ENCODE measurements at regions not wholly inside any gene's neighbourhood (a gene's known extent, or its start where the extent isn't known, plus 50 kb on each side); places are given as distances from the start of the nearest gene placed in this dataset.

GRCh38 chr11:23995891-23996290 lies 501.0 kb upstream of the LUZP2 start:
- Mint-ChIP-seq H3K27ac (no peak overlapping the region), H3K9me3 (peaks cover 7% of the 10 kb centered on the region), H3K27me3 (no peaks in the 10 kb centered on the region), H3K36me3 (no peaks in the 10 kb centered on the region), H3K4me3 (no peak overlapping the region), H3K4me1 (no peaks in the 10 kb centered on the region)

DNA sequence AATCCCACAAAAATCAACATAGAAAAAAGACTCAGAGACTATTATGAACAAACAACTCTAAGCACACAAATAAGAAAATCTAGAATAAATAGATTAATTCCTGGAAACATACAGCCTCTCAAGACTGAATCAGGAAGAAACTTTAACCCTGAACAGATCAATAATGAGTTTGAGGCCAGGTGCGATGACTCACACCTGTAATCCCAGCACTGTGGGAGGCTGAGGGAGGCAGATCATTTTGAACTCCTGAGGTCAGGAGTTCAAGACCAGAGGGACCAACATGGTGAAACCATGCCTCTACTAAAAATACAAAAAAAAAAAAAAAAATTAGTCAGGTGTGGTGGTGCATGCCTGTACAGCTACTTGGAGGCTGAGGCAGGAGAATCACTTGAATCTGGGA lies 499.5 kb upstream of the LUZP2 start:
- no peak overlapping the region for H3K27ac Mint-ChIP-seq
- H3K9me3 Mint-ChIP-seq: peaks cover 7% of the 10 kb centered on the region
- H3K27me3 Mint-ChIP-seq: no peaks in the 10 kb centered on the region
- H3K4me3 Mint-ChIP-seq: no peak overlapping the region
- H3K4me1 Mint-ChIP-seq: no peaks in the 10 kb centered on the region
- H3K36me3 Mint-ChIP-seq: no peaks in the 10 kb centered on the region

DNA sequence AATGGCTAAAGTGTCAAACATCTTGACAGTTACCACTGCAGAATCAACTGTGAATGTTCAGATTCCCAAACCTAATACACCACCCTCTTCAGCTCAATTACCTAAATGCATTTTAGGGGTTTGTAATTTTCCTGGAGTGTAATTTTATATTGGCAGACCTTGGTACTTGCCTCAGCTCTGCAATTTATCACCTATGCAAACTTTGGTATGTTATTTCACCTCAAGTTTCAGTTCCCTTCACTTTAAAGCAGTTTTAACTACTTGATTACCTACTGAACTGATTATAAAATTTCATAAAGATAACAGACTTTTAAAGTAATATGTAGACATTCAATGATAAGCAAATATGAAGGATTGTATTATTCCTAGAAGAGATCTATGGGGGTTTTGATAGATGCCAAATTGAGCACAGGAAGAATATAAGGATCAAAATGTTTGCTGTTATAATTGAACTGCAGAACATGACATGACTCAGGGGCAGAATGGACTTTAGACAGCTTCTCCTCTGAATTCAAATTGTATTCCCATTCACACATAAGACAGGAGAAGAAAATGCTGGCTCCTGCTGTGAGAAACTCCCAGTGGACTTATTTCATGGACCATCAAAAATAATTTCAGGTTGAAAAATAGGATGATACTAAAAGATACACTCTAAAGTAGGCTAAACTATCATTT lies 491.5 kb upstream of the LUZP2 start:
- no peaks in the 10 kb centered on the region for H3K27me3 Mint-ChIP-seq
- no peak overlapping the region for H3K27ac Mint-ChIP-seq
- H3K9me3 Mint-ChIP-seq: peaks cover 11% of the 10 kb centered on the region

GRCh38 chr11:24043842-24044241 lies 453.0 kb upstream of the LUZP2 start:
- H3K27ac Mint-ChIP-seq: no peak overlapping the region
- no peaks in the 10 kb centered on the region for H3K27me3 Mint-ChIP-seq
- no peaks in the 10 kb centered on the region for H3K4me1 Mint-ChIP-seq
- H3K36me3 Mint-ChIP-seq: peaks cover 3% of the 10 kb centered on the region
- peaks cover 22% of the 10 kb centered on the region for H3K9me3 Mint-ChIP-seq
- no peak overlapping the region for H3K4me3 Mint-ChIP-seq

More for the DNA sequence above, 491.5 kb upstream of the LUZP2 start:
- Mint-ChIP-seq H3K4me1 (no peaks in the 10 kb centered on the region), H3K4me3 (no peak overlapping the region), H3K36me3 (no peaks in the 10 kb centered on the region)

- no peaks in the 10 kb centered on the region for H3K4me1 Mint-ChIP-seq
- no peak overlapping the region for H3K27ac Mint-ChIP-seq
- H3K4me3 Mint-ChIP-seq: no peak overlapping the region
- H3K27me3 Mint-ChIP-seq: no peaks in the 10 kb centered on the region
- peaks cover 22% of the 10 kb centered on the region for H3K9me3 Mint-ChIP-seq
- peaks cover 3% of the 10 kb centered on the region for H3K36me3 Mint-ChIP-seq
These were observed 450.1 kb upstream of the LUZP2 start for GRCh38 chr11:24046731-24047130.

DNA sequence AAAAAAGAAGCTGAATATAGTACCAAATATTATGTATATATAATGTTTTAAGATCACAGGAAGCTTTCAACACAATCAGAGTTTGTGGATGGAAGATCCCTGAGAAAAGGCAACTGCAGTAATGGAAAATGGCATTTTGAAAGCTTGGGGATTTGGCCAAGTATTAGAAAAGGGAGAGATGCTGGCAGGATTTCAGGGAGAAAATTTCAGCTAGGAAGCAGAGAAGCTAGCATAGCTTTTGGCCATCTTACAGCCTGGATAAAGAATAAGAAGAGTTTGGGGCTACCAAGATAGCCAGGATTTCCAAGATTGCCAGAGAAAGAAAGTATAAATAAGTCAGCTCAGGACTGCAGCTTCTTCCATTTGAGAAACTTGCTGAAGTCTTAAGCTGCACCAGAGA lies 440.8 kb upstream of the LUZP2 start:
- H3K36me3 Mint-ChIP-seq: no peaks in the 10 kb centered on the region
- H3K27me3 Mint-ChIP-seq: no peaks in the 10 kb centered on the region
- no peaks in the 10 kb centered on the region for H3K4me1 Mint-ChIP-seq
- H3K9me3 Mint-ChIP-seq: no peaks in the 10 kb centered on the region
- no peak overlapping the region for H3K4me3 Mint-ChIP-seq
- H3K27ac Mint-ChIP-seq: no peak overlapping the region

DNA sequence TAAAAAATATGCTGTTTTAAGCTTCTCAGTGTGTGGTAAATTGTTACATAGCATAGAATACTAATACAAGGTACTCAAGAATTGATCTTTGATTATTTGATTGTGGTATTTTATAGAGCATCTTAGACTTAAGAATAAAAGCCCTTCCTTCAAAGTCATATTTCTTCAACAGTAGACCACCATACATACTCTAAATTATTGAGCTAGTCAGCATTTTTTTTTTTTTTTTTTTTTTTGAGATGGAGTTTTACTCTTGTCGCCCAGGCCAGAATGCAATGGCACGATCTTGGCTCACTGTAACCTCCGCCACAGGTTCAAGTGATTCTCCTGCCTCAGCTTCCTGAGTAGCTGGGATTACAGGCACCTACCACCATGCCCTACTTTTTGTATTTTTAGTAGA lies 436.7 kb upstream of the LUZP2 start:
- Mint-ChIP-seq H3K9me3 (no peaks in the 10 kb centered on the region), H3K4me3 (no peak overlapping the region), H3K27me3 (no peaks in the 10 kb centered on the region), H3K27ac (no peak overlapping the region), H3K4me1 (no peaks in the 10 kb centered on the region), H3K36me3 (no peaks in the 10 kb centered on the region)

GRCh38 chr11:24064309-24064903 lies 432.4 kb upstream of the LUZP2 start:
- H3K9me3 Mint-ChIP-seq: no peaks in the 10 kb centered on the region
- H3K4me1 Mint-ChIP-seq: no peaks in the 10 kb centered on the region
- H3K4me3 Mint-ChIP-seq: no peak overlapping the region
- H3K27me3 Mint-ChIP-seq: no peaks in the 10 kb centered on the region
- H3K36me3 Mint-ChIP-seq: no peaks in the 10 kb centered on the region
- no peak overlapping the region for H3K27ac Mint-ChIP-seq

DNA sequence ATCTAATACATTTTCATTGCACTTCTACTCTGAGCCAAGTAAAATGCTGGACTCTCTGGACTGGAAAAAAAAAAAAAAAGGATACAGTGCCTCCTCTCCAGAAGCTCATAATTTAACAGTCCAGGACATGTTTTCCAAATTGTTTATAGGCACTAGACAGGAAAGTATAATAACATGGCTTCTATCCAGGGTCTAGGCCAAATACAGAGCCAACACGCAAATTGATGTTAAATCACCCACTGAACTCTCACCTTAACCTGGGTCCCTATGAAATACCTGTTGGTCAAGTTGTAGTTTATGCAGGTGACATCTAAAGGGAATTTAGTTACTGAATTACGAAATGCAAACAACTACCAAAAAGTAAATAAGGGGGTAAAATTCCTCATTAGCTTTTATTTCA lies 428.7 kb upstream of the LUZP2 start:
- Mint-ChIP-seq H3K27ac (no peak overlapping the region), H3K4me1 (no peaks in the 10 kb centered on the region), H3K4me3 (no peak overlapping the region), H3K9me3 (no peaks in the 10 kb centered on the region), H3K27me3 (no peaks in the 10 kb centered on the region), H3K36me3 (no peaks in the 10 kb centered on the region)

- Mint-ChIP-seq H3K9me3 (no peaks in the 10 kb centered on the region), H3K27me3 (no peaks in the 10 kb centered on the region), H3K27ac (no peak overlapping the region)
These were observed 426.4 kb upstream of the LUZP2 start for GRCh38 chr11:24070435-24070834.

DNA sequence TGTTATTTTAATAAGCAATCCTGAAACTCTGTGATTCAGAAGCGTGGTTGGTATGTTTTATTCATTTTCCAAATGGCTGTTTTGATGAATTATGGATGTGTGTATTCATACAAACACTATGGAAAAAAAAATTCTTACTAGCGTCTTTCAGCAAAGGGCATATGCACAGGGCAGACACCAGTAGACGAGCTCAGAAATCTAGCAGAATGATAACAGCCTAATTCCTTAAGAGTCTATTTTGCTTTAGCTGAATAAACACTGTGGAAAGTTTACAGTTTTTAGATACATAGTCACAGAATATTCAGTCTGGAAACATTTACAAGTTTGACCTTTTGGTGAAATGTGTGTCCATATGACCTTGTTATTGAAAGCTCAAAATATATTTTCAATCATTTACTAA lies 418.8 kb upstream of the LUZP2 start:
- H3K27me3 Mint-ChIP-seq: no peaks in the 10 kb centered on the region
- no peak overlapping the region for H3K4me3 Mint-ChIP-seq
- H3K9me3 Mint-ChIP-seq: peaks cover 4% of the 10 kb centered on the region
- no peaks in the 10 kb centered on the region for H3K36me3 Mint-ChIP-seq
- no peaks in the 10 kb centered on the region for H3K4me1 Mint-ChIP-seq
- H3K27ac Mint-ChIP-seq: no peak overlapping the region

More at GRCh38 chr11:24070435-24070834, 426.4 kb upstream of the LUZP2 start:
- Mint-ChIP-seq H3K4me3 (no peak overlapping the region), H3K4me1 (no peaks in the 10 kb centered on the region), H3K36me3 (no peaks in the 10 kb centered on the region)

- Mint-ChIP-seq H3K36me3 (no peaks in the 10 kb centered on the region), H3K4me3 (no peak overlapping the region), H3K9me3 (no peaks in the 10 kb centered on the region), H3K27ac (no peak overlapping the region), H3K4me1 (no peaks in the 10 kb centered on the region), H3K27me3 (no peaks in the 10 kb centered on the region)
These were observed 414.6 kb upstream of the LUZP2 start for GRCh38 chr11:24082241-24082640.

- Mint-ChIP-seq H3K27ac (no peak overlapping the region), H3K4me1 (no peaks in the 10 kb centered on the region), H3K36me3 (no peaks in the 10 kb centered on the region), H3K4me3 (no peak overlapping the region), H3K9me3 (no peaks in the 10 kb centered on the region), H3K27me3 (no peaks in the 10 kb centered on the region)
These were observed 414.0 kb upstream of the LUZP2 start for GRCh38 chr11:24082860-24083259.

GRCh38 chr11:24084956-24085355 lies 411.9 kb upstream of the LUZP2 start:
- Mint-ChIP-seq H3K27ac (no peak overlapping the region), H3K9me3 (no peaks in the 10 kb centered on the region), H3K4me3 (no peak overlapping the region), H3K4me1 (no peaks in the 10 kb centered on the region), H3K36me3 (no peaks in the 10 kb centered on the region), H3K27me3 (no peaks in the 10 kb centered on the region)

GRCh38 chr11:24086921-24087320 lies 409.9 kb upstream of the LUZP2 start:
- H3K4me1 Mint-ChIP-seq: no peaks in the 10 kb centered on the region
- H3K27me3 Mint-ChIP-seq: no peaks in the 10 kb centered on the region
- no peak overlapping the region for H3K4me3 Mint-ChIP-seq
- H3K9me3 Mint-ChIP-seq: no peaks in the 10 kb centered on the region
- H3K27ac Mint-ChIP-seq: no peak overlapping the region
- H3K36me3 Mint-ChIP-seq: no peaks in the 10 kb centered on the region

DNA sequence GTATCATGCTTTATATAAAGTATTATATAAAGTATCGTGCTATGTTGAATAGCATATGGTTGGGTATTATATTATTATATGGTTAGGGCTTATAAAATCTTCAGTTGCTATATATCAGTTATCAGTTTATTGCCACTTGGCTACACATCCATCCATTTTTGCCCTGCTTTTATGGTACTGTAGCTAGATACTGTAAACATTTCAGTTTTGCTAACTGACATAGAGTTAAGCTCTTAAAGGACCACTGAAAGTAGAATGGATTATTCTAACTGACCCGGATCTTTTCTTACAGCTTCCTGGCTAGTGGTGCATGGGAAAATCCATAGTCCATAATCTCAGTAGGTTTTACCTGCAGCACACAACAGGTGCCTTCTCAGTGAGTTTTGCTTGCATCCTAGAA lies 405.3 kb upstream of the LUZP2 start:
- Mint-ChIP-seq H3K27me3 (no peaks in the 10 kb centered on the region), H3K9me3 (peaks cover 4% of the 10 kb centered on the region), H3K4me1 (no peaks in the 10 kb centered on the region), H3K27ac (no peak overlapping the region), H3K36me3 (no peaks in the 10 kb centered on the region), H3K4me3 (no peak overlapping the region)

- no peaks in the 10 kb centered on the region for H3K36me3 Mint-ChIP-seq
- no peak overlapping the region for H3K27ac Mint-ChIP-seq
- no peaks in the 10 kb centered on the region for H3K4me1 Mint-ChIP-seq
- H3K9me3 Mint-ChIP-seq: peaks cover 4% of the 10 kb centered on the region
- no peaks in the 10 kb centered on the region for H3K27me3 Mint-ChIP-seq
- H3K4me3 Mint-ChIP-seq: no peak overlapping the region
These were observed 403.5 kb upstream of the LUZP2 start for GRCh38 chr11:24093375-24093774.

Data from activated naive CD4-positive, alpha-beta T cell treated with anti-CD3 and anti-CD28 coated beads, Interleukin-2, amount 50 U/mL, for 24 hours (primary cell).